ENCODE measurements at regions not wholly inside any gene's neighbourhood (a gene's known extent, or its start where the extent isn't known, plus 50 kb on each side); places are given as distances from the start of the nearest gene placed in this dataset.

- in situ Hi-C loops (cut with MboI; ENCODE audit: low sequenced_read_pairs, unreplicated experiment) = no loop called here
- DNase-seq (ENCODE audit: low spot score) = no peak
- TF ChIP-seq, protein P1, sequence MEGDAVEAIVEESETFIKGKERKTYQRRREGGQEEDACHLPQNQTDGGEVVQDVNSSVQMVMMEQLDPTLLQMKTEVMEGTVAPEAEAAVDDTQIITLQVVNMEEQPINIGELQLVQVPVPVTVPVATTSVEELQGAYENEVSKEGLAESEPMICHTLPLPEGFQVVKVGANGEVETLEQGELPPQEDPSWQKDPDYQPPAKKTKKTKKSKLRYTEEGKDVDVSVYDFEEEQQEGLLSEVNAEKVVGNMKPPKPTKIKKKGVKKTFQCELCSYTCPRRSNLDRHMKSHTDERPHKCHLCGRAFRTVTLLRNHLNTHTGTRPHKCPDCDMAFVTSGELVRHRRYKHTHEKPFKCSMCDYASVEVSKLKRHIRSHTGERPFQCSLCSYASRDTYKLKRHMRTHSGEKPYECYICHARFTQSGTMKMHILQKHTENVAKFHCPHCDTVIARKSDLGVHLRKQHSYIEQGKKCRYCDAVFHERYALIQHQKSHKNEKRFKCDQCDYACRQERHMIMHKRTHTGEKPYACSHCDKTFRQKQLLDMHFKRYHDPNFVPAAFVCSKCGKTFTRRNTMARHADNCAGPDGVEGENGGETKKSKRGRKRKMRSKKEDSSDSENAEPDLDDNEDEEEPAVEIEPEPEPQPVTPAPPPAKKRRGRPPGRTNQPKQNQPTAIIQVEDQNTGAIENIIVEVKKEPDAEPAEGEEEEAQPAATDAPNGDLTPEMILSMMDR (IDR thresholded peaks at IDR 0.05; ENCODE audit: borderline replicate concordance, control extremely low read depth, extremely low read depth, insufficient read depth, missing control alignments) = no peak
Observed at GRCh38 chr16:5670198-5670597, 572.6 kb upstream of the EEF2KMT start.

DNA sequence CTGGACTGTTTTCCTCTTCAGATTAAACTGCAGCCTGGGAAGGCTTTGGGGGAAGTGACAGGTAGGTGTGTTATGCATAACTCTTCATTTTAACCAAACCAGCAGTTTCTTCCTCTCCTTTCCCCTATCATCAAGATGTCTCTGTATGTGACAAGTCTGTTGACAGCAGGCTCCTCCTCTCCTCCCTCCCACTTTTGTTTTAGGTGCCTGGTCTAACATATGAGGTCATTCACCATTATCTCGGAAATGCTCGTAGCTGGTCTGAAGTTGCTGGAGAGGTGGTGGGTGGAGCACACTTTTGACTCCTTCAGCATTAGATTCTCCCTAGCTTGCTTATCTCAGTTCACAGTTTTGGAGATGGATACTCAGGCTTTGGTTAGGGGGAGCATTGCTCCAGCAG lies 571.0 kb upstream of the EEF2KMT start:
- DNase-seq (ENCODE audit: low spot score) = no peak
- in situ Hi-C loops (cut with MboI; ENCODE audit: low sequenced_read_pairs, unreplicated experiment) = no loop called here
- TF ChIP-seq, protein P1 (IDR thresholded peaks at IDR 0.05; ENCODE audit: borderline replicate concordance, control extremely low read depth, extremely low read depth, insufficient read depth, missing control alignments) = no peak

DNA sequence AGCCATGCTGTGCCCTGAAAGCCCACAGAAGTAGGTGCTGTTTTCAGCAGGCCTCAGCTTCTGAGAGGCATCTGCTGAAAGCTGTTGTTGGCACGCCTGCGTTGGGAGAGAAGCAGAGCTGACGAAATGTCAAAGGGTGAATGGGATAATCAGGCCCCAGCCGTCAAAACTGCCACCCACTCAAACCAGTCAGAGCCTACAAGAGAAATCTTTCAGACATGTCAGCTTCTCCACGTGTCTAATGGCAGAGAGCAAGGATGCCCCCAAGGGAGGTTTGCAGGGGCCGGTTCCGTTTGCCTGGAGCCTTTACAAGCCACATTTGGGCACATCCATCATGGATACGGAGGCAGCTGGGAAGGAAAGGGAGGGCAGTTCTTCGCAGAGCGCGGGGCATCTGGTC lies 568.2 kb upstream of the EEF2KMT start:
- in situ Hi-C loops (cut with MboI; ENCODE audit: low sequenced_read_pairs, unreplicated experiment) = no loop called here
- no peak for DNase-seq (ENCODE audit: low spot score)
- TF ChIP-seq, protein P1 (IDR thresholded peaks at IDR 0.05; ENCODE audit: borderline replicate concordance, control extremely low read depth, extremely low read depth, insufficient read depth, missing control alignments) = no peak

DNA sequence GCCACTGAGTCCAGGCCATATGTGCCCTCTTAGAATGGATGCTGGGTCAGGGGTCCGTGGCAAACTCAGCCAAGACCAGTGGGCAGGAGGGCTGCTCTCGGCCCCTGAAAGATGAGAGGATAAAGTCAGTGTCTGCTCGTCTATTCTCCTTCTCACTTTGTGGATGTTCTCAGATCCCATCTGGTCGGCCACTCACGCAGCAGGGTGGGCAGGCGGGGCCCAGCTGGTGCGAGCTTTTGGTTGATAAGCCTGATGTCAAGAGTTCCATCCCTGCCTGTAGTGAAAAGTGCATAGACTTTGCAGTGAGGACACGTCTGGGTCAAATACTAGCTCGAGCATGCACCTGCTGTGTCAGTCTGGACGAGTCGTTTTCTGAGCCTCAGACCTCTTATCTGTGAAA lies 556.2 kb upstream of the EEF2KMT start:
- TF ChIP-seq, protein P1 (IDR thresholded peaks at IDR 0.05; ENCODE audit: borderline replicate concordance, control extremely low read depth, extremely low read depth, insufficient read depth, missing control alignments) = no peak
- DNase-seq (ENCODE audit: low spot score) = no peak
- in situ Hi-C loops (cut with MboI; ENCODE audit: low sequenced_read_pairs, unreplicated experiment) = no loop called here

- in situ Hi-C loops (cut with MboI; ENCODE audit: low sequenced_read_pairs, unreplicated experiment) = no loop called here
Observed at GRCh38 chr16:5653041-5653440, 555.4 kb upstream of the EEF2KMT start.

GRCh38 chr16:5649762-5650743 lies 552.5 kb upstream of the EEF2KMT start:
- TF ChIP-seq, protein P1 (IDR thresholded peaks at IDR 0.05; ENCODE audit: borderline replicate concordance, control extremely low read depth, extremely low read depth, insufficient read depth, missing control alignments) = no peak
- DNase-seq (ENCODE audit: low spot score) = no peak
- in situ Hi-C loops (cut with MboI; ENCODE audit: low sequenced_read_pairs, unreplicated experiment) = no loop called here

More at GRCh38 chr16:5653041-5653440, 555.4 kb upstream of the EEF2KMT start:
- TF ChIP-seq, protein P1 (IDR thresholded peaks at IDR 0.05; ENCODE audit: borderline replicate concordance, control extremely low read depth, extremely low read depth, insufficient read depth, missing control alignments) = no peak
- DNase-seq (ENCODE audit: low spot score) = no peak

Measured in GM13976 (cell line).